ENCODE measurements at regions not wholly inside any gene's neighbourhood (a gene's known extent, or its start where the extent isn't known, plus 50 kb on each side); places are given as distances from the start of the nearest gene placed in this dataset.
"Not testable (repeated sequence)": the region's sequence is repeated elsewhere in the genome, so short reads cannot be mapped to it uniquely, and the experiment has no call there.

DNA sequence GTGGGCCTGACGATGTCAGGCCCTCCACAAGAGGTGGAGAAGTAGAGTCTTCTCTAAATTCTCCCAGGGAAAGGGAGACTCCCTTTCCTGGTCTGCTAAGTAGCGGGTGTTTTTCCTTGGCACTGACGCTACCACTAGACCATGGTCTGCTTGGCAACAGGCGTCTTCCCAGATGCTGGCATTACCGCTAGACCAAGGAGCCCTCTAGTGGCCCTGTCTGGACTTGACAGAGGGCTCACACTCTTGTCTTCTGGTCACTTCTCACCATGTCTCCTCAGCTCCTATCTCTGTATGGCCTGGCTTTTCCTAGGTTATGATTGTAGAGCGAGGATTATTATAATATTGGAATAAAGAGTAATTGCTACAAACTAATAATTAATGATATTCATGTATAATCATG is 51.1 kb upstream of the RASSF6 start:
- DNase-seq, result not testable (repeated sequence)

DNA sequence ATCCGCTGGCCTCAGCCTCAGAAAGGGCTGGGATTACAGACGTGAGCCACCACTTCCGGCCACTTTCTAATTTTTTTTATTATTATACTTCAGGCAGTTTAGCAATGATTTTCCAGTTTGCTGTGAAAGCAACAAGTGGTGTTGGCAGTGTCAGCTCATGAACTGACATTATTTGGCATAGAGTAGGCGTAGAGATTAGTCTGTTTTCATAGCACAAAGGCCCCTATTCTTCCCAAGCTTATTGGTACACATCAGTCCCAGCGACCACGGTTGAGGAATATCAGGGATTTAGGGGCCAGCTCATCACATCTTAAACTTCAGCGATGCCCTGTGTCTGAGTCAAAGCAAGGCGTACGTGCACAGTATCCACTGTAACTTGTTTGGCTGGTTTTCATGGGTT is 53.0 kb upstream of the RASSF6 start:
- DNase-seq, result no peak

DNA sequence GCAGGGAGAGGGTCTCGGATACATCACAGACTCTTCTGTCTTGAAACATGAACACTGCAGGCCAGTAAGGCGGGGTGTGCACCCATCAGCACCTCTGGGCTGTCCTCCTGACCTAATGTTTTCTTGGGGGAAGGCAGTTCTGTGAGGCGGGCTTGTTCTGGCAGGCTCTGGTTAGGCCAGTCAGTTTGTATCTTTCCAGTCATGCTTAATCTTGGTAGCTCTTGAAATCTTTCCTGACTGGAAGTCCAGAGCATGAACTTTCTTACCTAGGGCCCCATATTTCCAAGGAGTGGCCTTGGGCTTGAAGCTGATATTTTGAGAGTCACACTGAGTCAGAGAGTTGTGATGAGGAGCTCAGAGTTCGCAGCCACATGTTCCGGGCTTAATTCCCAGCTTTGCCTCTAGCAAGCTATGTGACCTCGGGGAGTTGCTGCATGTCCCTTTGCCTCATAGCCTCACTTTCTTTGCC is 54.2 kb upstream of the RASSF6 start:
- DNase-seq, result no peak

DNA sequence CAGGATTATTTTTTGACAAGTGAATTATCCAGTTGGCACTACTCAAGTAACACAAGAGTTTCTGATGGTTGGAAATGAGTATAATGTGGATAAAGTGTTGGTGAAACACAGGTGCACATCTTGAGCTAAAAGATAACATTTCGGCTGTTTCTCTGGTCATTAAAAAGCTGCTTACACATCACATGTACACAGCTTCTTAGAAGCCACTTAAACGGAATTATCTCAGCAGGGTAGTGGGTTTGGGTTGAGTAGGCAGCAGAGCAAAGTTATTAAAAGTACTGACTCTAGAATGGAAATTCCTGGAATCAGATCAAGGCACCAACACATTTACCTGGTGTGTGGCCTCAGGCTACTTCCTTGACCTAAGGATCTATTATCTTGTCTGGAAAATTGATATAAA is 55.4 kb upstream of the RASSF6 start:
- no peak for DNase-seq

DNA sequence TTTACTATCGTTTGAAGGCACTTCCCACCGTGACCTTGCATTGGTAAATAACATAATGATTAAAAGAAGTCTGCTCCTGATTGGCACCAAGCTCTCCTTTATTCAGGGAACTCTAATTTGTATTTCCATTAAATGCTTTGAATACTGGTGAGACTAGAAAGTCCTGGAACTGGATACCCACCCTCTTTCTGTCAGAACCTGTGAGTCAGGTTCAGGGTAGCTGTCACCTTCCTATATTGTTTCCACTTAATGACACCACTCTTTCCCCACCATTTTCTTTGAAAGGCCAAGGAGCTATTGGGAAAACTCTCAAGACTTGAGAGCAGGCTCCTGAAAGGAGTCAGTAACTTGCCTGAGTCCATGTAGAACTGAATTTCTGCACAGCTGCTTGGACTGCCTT is 55.9 kb upstream of the RASSF6 start:
- no peak for DNase-seq

- DNase-seq, result peak; percentile 86
These were observed 56.7 kb upstream of the RASSF6 start for GRCh38 chr4:73676861-73677323.

- no peak for DNase-seq
These were observed 59.6 kb upstream of the RASSF6 start for GRCh38 chr4:73679836-73680235.

DNA sequence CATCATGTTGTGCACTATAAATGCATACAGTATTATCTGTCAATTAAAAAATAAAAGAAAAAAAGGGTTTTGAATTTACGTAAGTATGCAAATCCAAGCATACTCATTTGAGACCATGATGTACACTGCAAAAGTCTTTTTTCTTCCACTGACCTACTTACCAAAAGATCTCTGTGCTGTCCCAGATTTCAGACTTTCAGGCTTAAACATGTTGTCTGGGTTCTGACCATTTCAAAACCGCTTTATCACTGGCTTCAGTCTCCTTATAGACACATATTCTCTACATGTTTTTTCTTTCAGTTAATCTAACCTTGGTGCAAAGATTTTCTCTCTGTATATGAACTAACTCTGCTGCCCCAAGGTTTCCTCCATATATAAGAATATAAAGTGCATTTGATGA is 58.6 kb upstream of the CXCL8 start:
- DNase-seq, result no peak

GRCh38 chr4:73682508-73682907 is 57.9 kb upstream of the CXCL8 start:
- DNase-seq, result no peak

DNA sequence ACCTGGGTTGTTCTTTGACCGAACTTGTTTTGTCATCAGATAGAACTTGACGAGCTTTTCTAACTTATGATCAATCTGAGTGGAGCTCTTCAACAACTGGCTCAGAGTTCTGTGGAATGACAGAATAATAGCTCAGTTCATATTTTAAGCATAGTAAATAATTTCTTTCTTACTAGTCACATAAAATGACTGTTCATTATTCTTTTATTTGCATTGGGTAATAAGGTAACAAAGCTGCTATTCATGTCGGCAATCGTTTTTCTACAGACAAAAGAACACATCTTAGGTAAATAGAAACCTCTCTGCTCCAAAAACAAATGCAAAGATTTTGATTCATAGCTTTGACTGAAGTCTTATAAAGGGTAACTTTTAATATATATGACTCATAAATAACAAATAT is 57.3 kb upstream of the CXCL8 start:
- DNase-seq, result no peak

- no peak for DNase-seq
These were observed 56.9 kb upstream of the CXCL8 start for GRCh38 chr4:73683456-73683855.

GRCh38 chr4:73684097-73684496 is 56.3 kb upstream of the CXCL8 start:
- no peak for DNase-seq

DNA sequence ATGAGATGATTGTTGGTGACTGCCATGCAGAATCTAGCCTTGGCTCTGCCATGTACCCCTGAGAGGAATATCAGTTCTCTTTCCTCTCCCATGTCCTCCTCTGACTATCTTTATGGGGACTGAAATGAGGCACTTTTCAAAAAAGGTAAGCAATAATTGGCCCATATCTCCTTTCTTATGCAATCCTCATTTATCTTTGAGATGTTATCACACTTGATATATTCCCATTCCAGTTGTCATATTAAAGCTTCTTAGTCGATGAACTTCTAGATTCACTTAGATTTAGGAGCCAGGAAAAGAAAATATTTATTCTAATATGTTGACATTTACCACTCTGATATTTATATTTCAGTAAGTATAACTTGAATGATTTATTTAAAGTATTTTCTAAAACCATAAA is 55.3 kb upstream of the CXCL8 start:
- no peak for DNase-seq

DNA sequence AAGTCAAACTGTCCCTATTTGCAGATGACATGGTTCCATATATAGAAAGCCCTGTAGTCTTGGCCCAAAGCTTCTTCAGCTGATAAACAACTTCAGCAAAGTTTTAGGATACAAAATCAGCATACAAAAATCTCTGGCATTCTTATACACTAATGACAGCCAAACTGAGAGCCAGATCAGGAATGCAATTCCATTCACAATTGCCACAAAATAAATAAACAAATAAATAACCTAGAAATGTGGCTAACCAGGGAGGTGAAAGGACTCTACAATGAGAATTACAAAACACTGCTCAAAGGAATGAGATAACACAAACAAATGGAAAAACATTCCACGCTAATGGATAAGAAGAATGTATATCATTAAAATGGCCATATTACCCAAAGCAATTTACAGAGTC is 52.9 kb upstream of the CXCL8 start:
- DNase-seq, result no peak

GRCh38 chr4:73690051-73690738 is 50.2 kb upstream of the CXCL8 start:
- no peak for DNase-seq
